Peyer's patch (tissue), 4 donors: ENCODE measurements at regions not wholly inside any gene's neighbourhood (a gene's known extent, or its start where the extent isn't known, plus 50 kb on each side); places are given as distances from the start of the nearest gene placed in this dataset.

Source experiments
- CTCF ChIP-seq, 6 experiments: fragments of 450-650 bp in 4 of 6; fragments of 200-600 bp in 2 of 6; sonication (generic) in 1 of 6; IDR thresholded peaks; one replicate each; pipeline ENCODE4 v1.5.1; 2017 to 2019; ENCODE audit warnings: antibody characterized with exemption in 6 of 6, mild to moderate bottlenecking in 3 of 6, moderate library complexity in 1 of 6
- POLR2A ChIP-seq, 2 donors: fragments of 450-650 bp; IDR thresholded peaks; one replicate each; pipeline ENCODE4 v1.5.1; 2017; ENCODE audit warnings: antibody characterized with exemption in 2 of 2, mild to moderate bottlenecking in 2 of 2, moderate library complexity in 2 of 2

GRCh38 chr4:37541956-37542355, 144.2 kb downstream of the RELL1 start:
- TF ChIP-seq POLR2A (IDR thresholded peaks at IDR 0.05): no peak
- no peak for TF ChIP-seq CTCF (IDR thresholded peaks at IDR 0.05)
